GM19238 (cell line): ENCODE measurements at regions not wholly inside any gene's neighbourhood (a gene's known extent, or its start where the extent isn't known, plus 50 kb on each side); places are given as distances from the start of the nearest gene placed in this dataset.
"Not testable (repeated sequence)": the region's sequence is repeated elsewhere in the genome, so short reads cannot be mapped to it uniquely, and the experiment has no call there.

Experiments
- DNase-seq: peaks from one replicate; pipeline ENCODE4 v3.0.0; 2011; ENCODE audit warnings: low spot score; ENCODE audit not compliant: insufficient read length

DNA sequence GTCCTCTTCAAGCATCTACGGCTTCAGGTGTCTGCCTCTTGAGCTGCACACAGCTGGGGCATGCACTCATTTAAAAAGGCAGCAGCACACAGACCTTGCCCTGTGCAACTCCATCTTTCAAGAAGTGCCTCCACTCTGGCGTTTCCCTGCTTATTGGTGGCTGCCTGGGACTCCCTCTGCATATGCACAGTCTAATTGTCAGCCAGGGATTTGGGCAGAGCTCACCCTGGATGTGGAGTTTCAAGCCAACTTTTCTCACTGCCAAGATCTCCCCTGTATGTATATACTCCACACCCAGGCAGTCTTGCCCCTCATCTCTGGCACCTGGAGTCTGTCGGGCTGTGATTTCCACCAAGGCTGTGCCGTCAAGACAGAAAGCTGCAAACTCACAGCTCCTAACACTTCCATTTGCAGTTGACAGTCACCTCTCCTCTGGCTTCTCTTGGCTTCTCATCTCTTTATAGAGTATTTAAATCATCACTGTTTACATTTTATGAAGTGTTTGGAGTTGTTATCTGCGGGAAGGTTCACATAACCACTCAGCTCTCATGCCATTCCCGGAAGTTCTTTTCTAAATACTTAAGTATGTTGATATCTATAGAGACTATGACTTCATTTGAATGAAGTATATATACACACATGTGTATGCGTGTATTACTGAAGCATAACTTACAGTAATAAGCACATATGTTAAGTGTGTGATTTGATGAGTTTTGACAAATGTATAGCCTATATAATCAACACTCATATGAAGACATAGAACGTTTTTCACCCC is 128.2 kb downstream of the NPIPB11 start:
- DNase-seq = not testable (repeated sequence)

DNA sequence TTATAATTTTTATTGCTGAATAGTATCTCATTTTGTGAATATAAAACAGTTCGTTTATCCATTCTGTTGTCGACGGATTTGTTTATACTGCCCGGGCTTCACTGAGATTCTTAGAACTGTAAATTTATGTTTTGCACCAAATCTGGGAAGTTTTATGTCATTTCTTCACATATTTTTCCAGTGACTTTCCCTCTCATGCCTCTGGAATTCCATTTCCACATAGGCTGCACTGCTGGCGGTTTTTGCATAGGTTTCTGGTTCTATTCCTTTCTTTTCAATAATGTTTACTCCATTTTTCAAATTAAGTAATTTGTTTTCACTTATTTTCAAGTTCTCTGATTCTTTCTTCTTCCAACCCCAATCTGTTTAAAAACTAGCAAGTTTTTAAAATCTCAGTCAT is 130.1 kb downstream of the NPIPB11 start:
- DNase-seq = not testable (repeated sequence)

DNA sequence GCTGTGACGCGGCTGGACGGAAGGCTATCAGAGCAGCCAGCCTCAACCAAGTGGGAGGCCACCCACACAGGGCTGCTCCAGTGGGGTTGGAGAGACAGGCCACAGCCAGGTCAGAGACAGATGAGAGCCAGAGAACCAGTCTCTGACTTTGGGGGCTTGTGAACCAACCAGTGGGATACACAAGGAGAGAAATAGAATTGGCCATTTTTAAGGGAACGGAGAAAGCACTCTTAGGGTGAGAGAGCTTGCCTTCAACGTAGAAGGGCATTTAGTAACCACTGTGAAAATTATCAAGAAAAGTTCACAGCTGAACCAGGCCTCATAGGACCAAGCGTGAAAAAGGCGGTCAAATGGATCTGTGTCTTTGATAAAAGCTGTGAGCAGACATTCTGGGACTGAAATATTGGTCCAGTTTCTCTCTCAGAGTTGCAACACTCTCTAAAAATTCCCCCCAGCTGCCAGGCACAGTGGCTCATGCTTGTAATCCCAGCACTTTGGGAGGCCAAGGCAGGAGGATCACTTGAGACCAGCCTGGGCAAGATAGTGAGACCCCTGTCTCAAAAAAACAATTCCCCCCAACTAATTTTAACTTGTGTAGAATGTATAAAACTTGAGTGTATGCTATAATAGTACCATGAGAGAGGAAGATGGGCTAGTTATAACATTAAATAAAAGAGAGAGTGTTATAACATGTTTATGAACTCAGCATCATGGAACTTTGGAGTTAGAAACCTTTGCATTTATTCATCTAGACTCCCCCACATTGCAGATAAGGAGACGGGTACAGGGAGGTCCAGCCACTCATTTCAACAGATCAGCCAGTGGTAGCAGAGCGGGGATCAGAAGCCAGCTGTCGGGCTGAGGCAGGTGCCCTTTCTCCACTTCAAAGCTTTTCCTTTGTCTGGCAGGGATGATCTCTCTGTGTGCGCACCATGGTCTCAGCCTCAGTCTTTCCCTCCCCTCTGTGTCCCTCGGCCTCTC is 132.2 kb downstream of the NPIPB11 start:
- DNase-seq = not testable (repeated sequence)

DNA sequence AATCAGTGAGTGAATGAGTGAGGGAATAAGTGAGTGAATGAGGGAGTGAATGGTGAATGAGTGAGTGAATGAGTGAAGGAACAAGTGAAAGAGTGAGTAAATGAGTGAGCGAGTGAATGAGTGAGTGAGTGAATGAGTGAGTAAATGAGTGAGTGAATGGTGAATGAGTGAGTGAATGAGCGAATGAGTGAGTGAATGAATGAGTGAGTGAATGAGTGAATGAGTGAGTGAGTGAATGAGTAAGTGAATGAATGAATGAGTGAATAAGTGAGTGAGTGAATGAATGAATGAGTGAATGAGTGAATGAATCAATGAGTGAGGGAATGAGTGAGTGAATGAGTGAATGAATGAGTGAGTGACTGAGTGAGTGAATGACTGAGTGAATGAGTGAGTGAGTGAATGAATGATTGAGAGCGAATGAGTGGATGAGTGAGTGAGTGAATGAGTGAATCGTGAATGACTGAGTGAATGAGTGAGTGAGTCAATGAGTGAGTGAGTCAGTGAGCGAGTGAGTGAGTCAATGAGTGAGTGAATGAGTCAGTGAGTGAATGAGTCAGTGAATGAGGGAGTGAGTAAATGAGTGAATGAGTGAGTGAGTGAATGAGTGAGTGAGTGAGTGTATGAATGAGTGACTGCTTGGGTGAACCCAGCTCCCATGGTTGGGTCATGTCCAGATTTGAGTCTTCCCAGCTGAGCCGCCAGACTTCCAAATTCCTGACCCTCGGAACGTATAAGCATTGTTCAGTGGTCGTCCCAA is 133.0 kb downstream of the NPIPB11 start:
- not testable (repeated sequence) for DNase-seq

DNA sequence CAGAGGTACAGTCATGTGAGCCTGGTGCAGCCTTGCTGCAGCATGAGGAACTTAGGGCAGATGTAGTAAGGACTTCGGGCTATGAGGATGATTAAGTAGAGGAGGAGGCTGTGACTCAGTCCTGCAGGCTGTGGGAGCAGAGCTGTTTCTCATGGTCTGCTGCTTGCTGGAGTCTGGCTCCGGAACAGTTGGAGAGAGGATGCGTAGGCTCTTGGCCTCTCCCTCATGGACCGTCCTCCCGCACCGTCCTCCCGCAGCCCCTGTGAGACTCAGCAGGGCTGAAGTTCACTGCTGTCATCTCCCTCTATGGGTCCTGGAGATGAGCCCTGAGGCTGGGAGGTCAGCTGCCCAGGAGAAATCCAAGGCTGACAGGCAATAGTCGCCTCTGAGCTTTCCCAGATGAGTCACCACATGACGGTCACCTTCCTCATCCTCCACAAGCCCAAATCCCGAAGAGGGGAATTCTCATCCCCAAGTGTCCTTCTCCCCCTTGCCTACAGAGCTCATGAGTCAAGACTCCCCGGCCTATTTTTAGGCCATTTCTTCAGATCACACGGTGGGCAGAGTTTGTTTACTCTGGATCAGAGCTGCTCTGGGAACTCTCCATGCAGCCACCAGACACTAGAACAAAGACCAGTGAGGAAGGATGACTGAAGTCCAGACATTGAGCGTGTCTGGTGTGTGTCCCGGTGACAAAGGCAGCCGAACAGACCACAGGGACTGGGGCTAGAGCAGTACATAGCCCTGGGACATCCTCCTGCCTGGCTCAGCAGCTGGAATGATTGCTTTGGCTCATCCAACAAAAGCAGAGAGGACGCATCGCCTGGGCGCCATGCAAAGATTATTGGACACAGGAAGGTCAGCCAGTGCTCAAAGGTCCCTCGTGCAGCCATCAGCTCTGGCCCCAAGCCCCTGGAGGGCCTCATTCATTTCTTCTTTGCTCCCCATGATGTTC is 134.5 kb downstream of the NPIPB11 start:
- DNase-seq = not testable (repeated sequence)

DNA sequence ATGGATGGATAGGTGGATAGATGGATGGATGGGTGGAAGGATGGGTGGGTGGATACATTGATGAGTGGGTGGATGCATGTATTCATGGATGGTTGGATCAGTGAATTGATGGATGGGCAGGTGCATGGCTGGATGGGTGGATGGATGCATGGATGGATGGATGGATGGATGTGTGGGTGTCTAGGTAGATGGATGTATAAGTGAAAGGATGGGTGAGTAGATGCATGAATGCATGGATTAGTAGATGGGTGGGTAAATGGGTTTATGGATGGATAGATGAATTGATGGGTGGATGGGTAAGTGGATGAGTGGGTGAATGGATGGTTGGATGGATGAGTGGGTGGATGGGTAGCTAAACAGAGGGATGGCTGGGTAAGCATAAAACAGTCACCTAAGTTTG is 135.6 kb downstream of the NPIPB11 start:
- DNase-seq = not testable (repeated sequence)

DNA sequence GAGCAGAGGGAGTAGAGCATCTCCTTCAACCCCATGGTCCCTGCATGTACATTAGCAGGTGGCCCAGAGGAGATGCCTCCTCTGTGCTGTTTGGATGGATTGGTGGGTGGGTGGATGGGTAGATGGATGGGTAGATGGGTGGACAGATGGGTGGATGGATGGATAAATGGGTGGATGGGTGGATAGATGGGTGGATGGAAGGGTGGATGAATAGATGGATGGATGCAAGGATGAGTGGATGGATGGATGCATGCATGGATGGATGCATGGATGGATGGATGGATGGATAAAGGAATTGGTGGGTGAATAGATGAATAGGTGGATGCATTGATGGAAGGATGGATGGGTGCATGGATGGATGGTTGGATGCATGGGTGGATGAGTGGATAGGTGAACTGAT is 136.5 kb downstream of the NPIPB11 start:
- not testable (repeated sequence) for DNase-seq

DNA sequence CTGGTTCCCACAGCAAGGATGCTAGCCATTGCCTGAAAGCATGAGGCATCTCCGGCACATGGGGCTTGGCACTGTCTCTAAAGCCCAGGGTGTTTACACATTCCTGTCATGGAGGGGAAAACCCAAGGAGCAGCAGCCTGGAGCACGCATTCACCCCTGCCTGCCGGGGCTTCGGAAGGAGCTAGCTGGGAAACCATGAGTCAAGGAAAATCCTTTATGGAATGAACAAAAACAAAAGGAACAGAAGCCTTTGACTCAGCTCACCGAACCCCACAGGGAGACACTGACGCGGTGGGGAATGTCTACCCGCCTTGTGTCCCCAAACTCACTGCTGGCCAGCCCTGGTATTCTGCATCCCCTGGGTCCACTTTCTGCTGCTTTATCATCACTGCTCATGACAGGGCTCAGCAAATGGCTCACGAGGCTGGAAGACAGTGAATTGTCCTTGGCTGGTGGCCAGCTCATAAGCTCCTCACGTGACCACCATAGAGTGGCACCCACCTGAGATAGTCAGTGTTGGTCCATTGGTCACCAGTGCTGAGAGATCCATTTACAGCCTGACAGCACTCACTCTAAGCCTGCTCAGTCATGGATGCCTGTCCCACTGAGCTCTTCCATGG is 137.2 kb downstream of the NPIPB11 start:
- not testable (repeated sequence) for DNase-seq

DNA sequence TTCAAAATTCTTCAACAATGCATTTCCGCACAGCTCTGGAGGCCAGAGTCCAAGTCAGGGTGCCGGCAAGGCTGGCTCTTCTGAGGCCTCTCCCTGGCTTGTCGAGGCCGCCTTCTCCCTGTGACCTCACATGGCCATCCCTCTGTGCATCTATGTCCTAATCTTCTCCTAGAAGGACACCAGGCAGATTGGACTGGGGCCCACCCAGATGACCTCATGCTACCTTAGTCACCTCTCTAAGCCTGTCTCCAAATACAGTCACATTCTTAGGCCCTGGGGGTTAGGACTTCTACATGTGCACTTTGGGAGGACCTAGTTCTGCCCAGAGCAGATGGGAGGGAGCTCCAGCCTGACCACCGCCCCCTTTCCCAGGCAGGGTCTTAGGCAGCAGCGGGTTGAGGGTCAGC is 137.7 kb downstream of the NPIPB11 start:
- not testable (repeated sequence) for DNase-seq

DNA sequence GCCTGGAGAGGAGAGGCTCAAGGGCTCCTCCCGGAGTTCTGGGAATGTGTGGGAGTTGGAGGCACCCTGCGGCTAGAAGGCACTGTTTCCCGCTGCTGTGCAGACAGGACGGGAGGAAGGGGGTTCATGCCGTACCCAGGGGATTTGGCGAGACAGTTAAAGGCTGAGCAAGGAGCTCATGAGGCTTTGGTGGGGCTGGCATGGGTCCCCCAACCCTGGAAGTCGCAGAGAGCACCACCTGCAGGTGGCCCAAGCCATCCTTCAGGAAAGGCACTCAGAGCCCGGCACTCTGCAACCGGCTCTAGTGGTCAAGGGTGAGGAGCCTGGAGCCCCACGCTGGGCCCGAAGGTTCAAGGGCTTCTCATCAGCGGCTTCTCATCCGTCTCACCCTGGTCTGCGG is 138.2 kb downstream of the NPIPB11 start:
- not testable (repeated sequence) for DNase-seq

DNA sequence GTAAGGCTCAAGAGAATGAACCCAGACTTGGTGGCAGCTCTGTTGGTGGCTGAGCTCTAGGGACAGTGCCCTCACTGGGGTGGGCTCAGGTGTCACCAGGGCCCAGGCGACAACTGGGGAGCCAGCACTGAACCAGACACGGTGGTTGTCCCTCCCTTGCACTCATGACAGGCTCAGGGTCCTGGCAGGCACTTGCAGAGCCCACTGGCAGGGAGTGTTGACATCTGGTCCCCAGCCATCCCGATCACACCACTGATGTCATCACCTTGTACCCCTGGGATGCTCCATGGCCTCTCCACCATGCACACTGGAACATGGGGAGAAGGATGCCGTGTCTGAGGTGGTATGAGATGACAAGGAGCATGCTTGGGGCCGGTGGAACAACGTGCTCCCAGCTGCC is 138.6 kb downstream of the NPIPB11 start:
- DNase-seq = not testable (repeated sequence)

DNA sequence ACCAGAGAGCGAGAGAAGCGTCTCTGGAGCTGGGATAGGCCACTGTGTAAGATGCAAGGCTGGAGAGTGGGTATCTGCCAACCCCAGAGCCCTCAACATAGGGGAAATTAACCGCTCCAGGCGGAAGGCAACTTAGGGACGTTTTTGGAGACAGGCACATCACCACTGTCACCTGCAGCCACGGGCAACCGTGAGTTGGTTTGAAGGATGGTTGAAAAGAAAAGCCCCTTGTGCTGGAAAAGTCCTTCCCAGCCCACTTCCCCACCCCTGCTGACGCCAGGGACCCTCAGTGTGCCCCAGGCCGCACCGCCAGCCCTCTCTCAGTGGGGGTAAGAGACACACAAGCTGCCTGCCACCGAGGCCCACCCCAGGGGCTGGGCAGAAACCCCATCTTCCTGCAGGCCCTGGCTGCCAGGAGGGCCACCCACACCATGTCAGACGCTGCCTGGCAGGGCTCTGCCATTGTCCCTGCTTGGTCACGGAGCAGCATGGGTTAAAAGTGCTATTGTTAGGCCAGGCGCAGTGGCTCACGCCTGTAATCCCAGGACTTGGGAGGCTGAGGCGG is 139.4 kb downstream of the NPIPB11 start:
- not testable (repeated sequence) for DNase-seq

DNA sequence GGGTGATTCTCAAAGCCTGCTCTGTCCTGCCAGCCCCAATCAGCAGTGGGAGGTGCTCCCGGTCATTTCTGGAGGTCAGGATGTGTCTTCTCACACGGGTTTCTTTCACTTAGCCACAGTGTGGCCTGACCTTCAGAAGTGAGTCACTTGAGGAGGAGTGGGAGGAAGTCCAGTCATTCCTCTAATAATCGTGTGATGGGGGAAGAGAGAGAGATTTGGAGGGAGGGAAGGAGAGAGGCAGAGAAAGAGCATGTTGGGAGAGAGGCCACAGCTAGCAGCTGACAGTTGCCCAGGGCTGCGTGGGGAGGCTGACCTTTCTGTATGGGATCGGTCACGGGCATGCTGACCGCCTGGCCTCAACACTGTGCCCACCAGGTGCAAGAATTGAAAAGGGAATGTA is 139.9 kb downstream of the NPIPB11 start:
- not testable (repeated sequence) for DNase-seq

DNA sequence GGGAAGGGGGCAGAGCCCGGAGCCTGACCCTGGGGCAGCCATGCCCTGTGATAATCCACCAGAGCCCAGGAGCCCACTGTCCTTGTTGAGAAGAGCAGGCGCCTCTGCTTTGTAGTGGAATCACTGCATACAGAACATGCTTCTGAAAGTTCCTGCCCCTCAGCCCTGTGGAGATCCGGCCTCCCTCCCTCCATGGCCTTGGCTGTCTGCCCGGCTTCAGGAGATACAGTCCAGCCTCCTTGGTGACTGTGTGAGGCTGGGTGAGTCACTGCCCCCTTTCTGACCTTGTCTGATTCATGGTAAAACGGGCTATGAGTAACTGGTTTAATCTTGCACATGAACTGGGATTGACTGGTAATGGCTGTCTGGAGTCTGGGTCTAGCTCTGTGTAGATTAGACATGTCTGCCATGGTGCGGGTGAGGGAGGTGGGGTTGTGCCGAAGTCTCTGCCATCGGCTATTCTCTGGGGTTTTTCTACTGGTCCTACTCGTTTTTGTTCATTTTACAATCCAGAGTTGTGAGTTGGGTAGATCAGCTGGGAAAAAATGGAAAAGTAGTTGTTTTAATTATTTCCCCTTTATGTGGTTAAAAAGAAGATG is 141.2 kb downstream of the NPIPB11 start:
- not testable (repeated sequence) for DNase-seq

DNA sequence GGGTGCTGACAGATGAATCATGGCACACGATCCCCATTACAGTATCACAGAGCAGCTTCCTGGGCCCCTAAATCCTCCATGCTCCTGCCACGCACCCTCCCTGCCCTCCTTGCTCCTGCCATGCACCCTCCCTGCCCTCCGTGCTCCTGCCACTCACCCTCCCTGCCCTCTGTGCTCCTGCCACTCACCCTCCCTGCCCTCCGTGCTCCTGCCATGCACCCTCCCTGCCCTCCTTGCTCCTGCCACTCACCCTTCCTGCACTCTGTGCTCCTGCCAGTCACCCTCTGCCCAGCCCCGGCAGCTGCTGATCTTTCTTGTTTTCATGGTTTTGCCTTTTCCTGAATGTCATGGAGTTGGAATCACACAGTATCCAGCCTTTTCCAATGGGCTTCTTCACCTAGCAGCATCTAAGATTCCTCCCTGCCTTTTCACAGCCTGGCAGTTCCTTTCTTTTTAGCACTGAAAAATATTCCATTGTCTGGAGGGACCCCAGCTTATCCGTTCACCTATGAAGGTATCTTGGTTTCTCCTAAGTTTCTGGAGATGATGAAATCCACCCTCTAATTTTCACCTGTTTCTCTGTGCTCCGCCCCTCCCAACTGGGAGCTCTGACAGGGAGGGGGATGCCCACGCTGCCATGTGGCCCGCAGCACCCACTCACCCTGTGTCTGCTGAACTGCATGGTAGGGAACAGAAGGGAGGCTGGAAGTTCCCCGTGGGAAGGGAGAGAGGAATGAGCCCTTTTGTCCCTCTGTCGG is 142.3 kb downstream of the NPIPB11 start:
- not testable (repeated sequence) for DNase-seq

DNA sequence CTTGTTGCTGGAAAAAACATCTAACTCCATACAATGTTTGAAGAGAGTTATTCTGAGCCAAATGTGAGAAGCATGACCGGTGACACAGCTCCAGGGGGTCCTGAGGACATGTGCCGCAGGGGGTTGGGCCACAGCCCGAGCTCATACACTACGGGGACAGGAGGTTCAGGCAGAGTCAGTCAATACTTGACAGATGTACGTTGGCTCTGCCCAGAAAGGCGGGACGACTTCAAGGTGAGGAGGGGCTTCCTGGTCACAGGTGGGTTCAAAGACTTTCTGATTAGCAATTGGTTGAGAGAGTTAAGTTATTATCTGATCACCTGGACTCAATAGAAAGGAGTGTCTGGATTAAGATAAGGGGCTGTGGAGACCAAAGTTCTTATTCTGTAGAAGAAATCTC is 143.8 kb downstream of the NPIPB11 start:
- DNase-seq = not testable (repeated sequence)

DNA sequence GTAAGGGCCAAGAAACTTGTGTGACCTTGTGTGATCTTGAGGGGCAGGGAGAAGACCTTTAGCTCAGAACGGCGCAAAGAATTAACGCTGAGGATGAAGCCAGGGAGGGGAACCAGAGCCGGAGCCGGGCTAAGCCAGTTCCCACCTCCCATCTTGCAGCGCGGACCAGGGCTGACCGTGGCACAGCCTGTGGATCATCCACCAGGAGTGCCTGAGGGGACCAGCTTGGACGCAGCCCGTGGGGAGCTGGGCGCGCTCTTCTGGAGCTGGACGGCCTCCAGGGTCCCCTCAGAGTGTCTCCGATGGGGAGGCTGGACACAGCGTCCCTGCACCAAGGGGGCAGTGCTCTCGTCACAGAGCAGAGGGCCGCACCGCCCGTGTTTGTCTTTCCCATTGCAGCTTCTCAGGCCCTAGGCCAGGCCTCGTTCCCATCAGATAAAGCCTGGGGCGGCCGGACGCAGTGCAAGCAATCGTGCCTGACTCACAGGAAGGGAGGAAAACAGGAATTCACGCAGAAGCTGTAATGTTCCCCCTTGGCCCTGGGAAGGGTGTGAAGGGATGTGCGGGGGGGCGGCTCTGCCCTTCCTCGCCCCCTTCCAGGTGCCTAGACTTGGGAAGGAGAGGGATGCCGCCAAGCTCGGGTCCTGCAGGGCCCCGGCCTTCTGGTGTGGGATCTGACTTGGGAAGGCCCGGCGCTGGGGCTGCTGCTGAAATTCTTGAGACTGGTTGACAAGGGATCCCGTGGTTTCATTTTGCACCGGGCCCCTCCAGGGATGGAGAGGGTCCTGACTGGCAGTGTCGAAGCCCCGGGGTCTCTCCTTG is 144.9 kb downstream of the NPIPB11 start:
- not testable (repeated sequence) for DNase-seq
